Liver (tissue), 8 donors: ENCODE measurements at regions not wholly inside any gene's neighbourhood (a gene's known extent, or its start where the extent isn't known, plus 50 kb on each side); places are given as distances from the start of the nearest gene placed in this dataset.

Source experiments
- DNase-seq: peaks from one replicate; pipeline ENCODE4 v3.0.0-alpha.2; 2017; ENCODE audit warnings: low spot score
- H3K27ac ChIP-seq, 2 donors: one replicate each; pipeline ENCODE4 v1.7.0; 2013; ENCODE audit warnings: inconsistent platforms in 2 of 2, low read length in 2 of 2, control low read depth in 1 of 2, low read depth in 1 of 2, mild to moderate bottlenecking in 1 of 2
- H3K27me3 ChIP-seq, 4 donors: one replicate each; pipeline versions ENCODE4 v1.6.1 to v1.7.0; 2013; ENCODE audit warnings: low read length in 3 of 4, inconsistent platforms in 1 of 4, mild to moderate bottlenecking in 1 of 4, moderate library complexity in 1 of 4; ENCODE audit not compliant: control insufficient read depth in 4 of 4, insufficient read depth in 4 of 4
- H3K36me3 ChIP-seq, 4 donors: one replicate each; pipeline versions ENCODE4 v1.6.1 to v1.7.0; 2013; ENCODE audit warnings: low read length in 3 of 4, mild to moderate bottlenecking in 3 of 4, low read depth in 1 of 4, moderate library complexity in 1 of 4; ENCODE audit not compliant: control insufficient read depth in 4 of 4, insufficient read depth in 3 of 4
- H3K4me1 ChIP-seq, 4 donors: one replicate each; pipeline versions ENCODE4 v1.6.1 to v1.7.0; 2013; ENCODE audit warnings: low read length in 3 of 4, mild to moderate bottlenecking in 3 of 4, moderate library complexity in 1 of 4; ENCODE audit not compliant: control insufficient read depth in 4 of 4, insufficient read depth in 4 of 4
- H3K4me3 ChIP-seq, 3 donors: one replicate each; pipeline versions ENCODE4 v1.6.1 to v1.7.0; 2013; ENCODE audit warnings: low read length in 3 of 3, control low read depth in 1 of 3, low read depth in 1 of 3, mild to moderate bottlenecking in 1 of 3
- H3K9ac ChIP-seq, 2 donors: one replicate each; pipeline ENCODE4 v1.7.0; 2013; ENCODE audit warnings: low read length in 2 of 2, mild to moderate bottlenecking in 2 of 2, moderate library complexity in 2 of 2, control low read depth in 1 of 2, low read depth in 1 of 2
- H3K9me3 ChIP-seq, 4 donors: one replicate each; pipeline versions ENCODE4 v1.6.1 to v1.7.0; 2013; ENCODE audit warnings: low read length in 3 of 4; ENCODE audit not compliant: control insufficient read depth in 4 of 4
- ATF3 ChIP-seq: IDR thresholded peaks from 2 replicates; pipeline ENCODE4 v1.6.1; 2016; ENCODE audit warnings: antibody characterized with exemption
- CTCF ChIP-seq: fragments of 150-350 bp; IDR thresholded peaks from 2 replicates; pipeline ENCODE4 v1.5.1; 2017; ENCODE audit warnings: improper control_type of control experiment, low read depth, low read length; ENCODE audit not compliant: missing input control
- EGR1 ChIP-seq, 2 donors: IDR thresholded peaks; 2 replicates each; pipeline ENCODE4 v1.6.1; 2016 to 2018; ENCODE audit warnings: antibody characterized with exemption in 2 of 2, low read depth in 2 of 2
- FOXA1 ChIP-seq: IDR thresholded peaks from 2 replicates; pipeline ENCODE4 v1.6.1; 2016; ENCODE audit warnings: antibody characterized with exemption
- FOXA2 ChIP-seq: IDR thresholded peaks from 2 replicates; pipeline ENCODE4 v1.6.1; 2016; ENCODE audit warnings: antibody characterized with exemption
- GABPA ChIP-seq, 2 donors: IDR thresholded peaks in 1 of 2; conservative IDR thresholded peaks in 1 of 2; 2 replicates each; pipeline ENCODE4 v1.6.1; 2016; ENCODE audit warnings: antibody characterized with exemption in 2 of 2, mild to moderate bottlenecking in 1 of 2, moderate library complexity in 1 of 2
- HNF4A ChIP-seq, 2 donors: conservative IDR thresholded peaks; 2 replicates each; pipeline ENCODE4 v1.6.1; 2016; ENCODE audit warnings: antibody characterized with exemption in 2 of 2, mild to moderate bottlenecking in 2 of 2
- HNF4G ChIP-seq: IDR thresholded peaks from 2 replicates; pipeline ENCODE4 v1.6.1; 2016; ENCODE audit warnings: antibody characterized with exemption
- JUND ChIP-seq, 2 donors: IDR thresholded peaks; 2 replicates each; pipeline ENCODE4 v1.6.1; 2016; ENCODE audit warnings: antibody characterized with exemption in 2 of 2
- MAX ChIP-seq: IDR thresholded peaks from 2 replicates; pipeline ENCODE4 v1.6.1; 2016; ENCODE audit warnings: antibody characterized with exemption
- NR2F2 ChIP-seq: IDR thresholded peaks from 2 replicates; pipeline ENCODE4 v1.6.1; 2016; ENCODE audit warnings: antibody characterized with exemption
- RAD21 ChIP-seq, 2 donors: IDR thresholded peaks; 2 replicates each; pipeline ENCODE4 v1.6.1; 2016; ENCODE audit warnings: antibody characterized with exemption in 2 of 2, mild to moderate bottlenecking in 2 of 2
- REST ChIP-seq: IDR thresholded peaks from 2 replicates; pipeline ENCODE4 v1.6.1; 2016; ENCODE audit warnings: antibody characterized with exemption, mild to moderate bottlenecking
- RXRA ChIP-seq, 2 donors: IDR thresholded peaks; 2 replicates each; pipeline ENCODE4 v1.6.1; 2017 to 2018; ENCODE audit warnings: antibody characterized with exemption in 2 of 2, mild to moderate bottlenecking in 1 of 2
- SP1 ChIP-seq: IDR thresholded peaks from 2 replicates; pipeline ENCODE4 v1.6.1; 2018; ENCODE audit warnings: antibody characterized with exemption, mild to moderate bottlenecking
- TAF1 ChIP-seq: conservative IDR thresholded peaks from 2 replicates; pipeline ENCODE4 v1.6.1; 2016; ENCODE audit warnings: antibody characterized with exemption, mild to moderate bottlenecking
- YY1 ChIP-seq: IDR thresholded peaks from 2 replicates; pipeline ENCODE4 v1.6.1; 2016; ENCODE audit warnings: antibody characterized with exemption, mild to moderate bottlenecking
- ZBTB33 ChIP-seq: IDR thresholded peaks from 2 replicates; pipeline ENCODE4 v1.6.1; 2016; ENCODE audit warnings: antibody characterized with exemption
- WGBS: extraction: QIAGEN DNeasy Blood & Tissue Kit; methylation state at CpG from one replicate; pipeline ENCODE4 v1.1.7; 2013; 5-methylcytosine and 5-hydroxymethylcytosine counted together
- donor health status: healthy.
- donor health status: healthy.
- donor health status: healthy.
- donor health status: healthy.
- donor health status: healthy.

GRCh38 chr15:95603802-95604201 is 726.7 kb upstream of the NR2F2 start:
- Histone ChIP-seq H3K9me3 (no peaks in the 10 kb centered on the region), H3K4me3 (no peak overlapping the region), H3K27me3 (no peaks in the 10 kb centered on the region), H3K4me1 (peaks cover 0 to 5% (median 0%) of the 10 kb centered on the region in 4 donors), H3K36me3 (no peaks in the 10 kb centered on the region), H3K9ac (no peak overlapping the region), H3K27ac (peak overlapping the region; percentile 36 to 48)
- TF ChIP-seq ATF3 (no peak), FOXA1 (no peak), TAF1 (no peak), CTCF (no peak), RAD21 (IDR thresholded peaks at IDR 0.05) (peak in 1 of 2 donors; percentile 8), SP1 (no peak)
- 73% methylated on average over 8 of the region's 8 CpGs for WGBS
- no peak for DNase-seq

GRCh38 chr15:95604634-95605036 is 725.9 kb upstream of the NR2F2 start:
- Histone ChIP-seq H3K9ac (no peak overlapping the region), H3K27ac (peak overlapping the region in 1 of 2 donors; percentile 36), H3K4me3 (no peak overlapping the region), H3K4me1 (peaks cover 0 to 5% (median 0%) of the 10 kb centered on the region in 4 donors), H3K27me3 (no peaks in the 10 kb centered on the region), H3K36me3 (no peaks in the 10 kb centered on the region), H3K9me3 (no peaks in the 10 kb centered on the region)
- WGBS: 11% methylated on average over 1 of the region's 1 CpG
- no peak for DNase-seq
- TF ChIP-seq CTCF: no peak
- TF ChIP-seq RAD21 (IDR thresholded peaks at IDR 0.05): peak; percentile 48 to 51
- no peak for TF ChIP-seq FOXA1
- no peak for TF ChIP-seq YY1
- no peak for TF ChIP-seq GABPA (IDR thresholded peaks at IDR 0.05 in 1 of 2, conservative IDR thresholded peaks at IDR 0.05 in 1 of 2)
- no peak for TF ChIP-seq EGR1 (IDR thresholded peaks at IDR 0.05; ENCODE audit: low read depth in 2 of 2)
- peak; percentile 60 for TF ChIP-seq REST
- TF ChIP-seq ZBTB33: no peak
- TF ChIP-seq JUND (IDR thresholded peaks at IDR 0.05): no peak
- peak in 1 of 2 donors; percentile 13 for TF ChIP-seq RXRA (IDR thresholded peaks at IDR 0.05)
- no peak for TF ChIP-seq TAF1
- peak; percentile 27 for TF ChIP-seq NR2F2
- no peak for TF ChIP-seq HNF4A (conservative IDR thresholded peaks at IDR 0.05)
- no peak for TF ChIP-seq ATF3
- no peak for TF ChIP-seq MAX
- TF ChIP-seq SP1: peak; percentile 22
- no peak for TF ChIP-seq HNF4G
- TF ChIP-seq FOXA2: no peak
